Activated T-cell treated with anti-CD3 and anti-CD28 coated beads, Interleukin-2, amount 50 U/mL, for 4 hours (primary cell): ENCODE measurements at regions not wholly inside any gene's neighbourhood (a gene's known extent, or its start where the extent isn't known, plus 50 kb on each side); places are given as distances from the start of the nearest gene placed in this dataset.

ENCODE experiments used
- ATAC-seq, 2 donors: fragments of 200-7000 bp; cut with Tn5 transposase; one replicate each; pipeline ENCODE4 v1.10.0; 2021
- DNase-seq: peaks from one replicate; pipeline ENCODE4 v3.0.0-alpha.2; 2020
- H3K27me3 Mint-ChIP-seq: one replicate; pipeline ENCODE4 v1.8.0; 2021; ENCODE audit warnings: low read depth, mixed read lengths
- H3K36me3 Mint-ChIP-seq: one replicate; pipeline ENCODE4 v1.8.0; 2022; ENCODE audit warnings: mixed read lengths; ENCODE audit not compliant: insufficient read depth
- H3K4me1 Mint-ChIP-seq: one replicate; pipeline ENCODE4 v1.8.0; 2021; ENCODE audit warnings: low read depth, mixed read lengths
- H3K4me3 Mint-ChIP-seq: one replicate; pipeline ENCODE4 v1.8.0; 2021; ENCODE audit warnings: mild to moderate bottlenecking, moderate library complexity, mixed read lengths
- H3K9me3 Mint-ChIP-seq: one replicate; pipeline ENCODE4 v1.8.0; 2021; ENCODE audit warnings: mixed read lengths

DNA sequence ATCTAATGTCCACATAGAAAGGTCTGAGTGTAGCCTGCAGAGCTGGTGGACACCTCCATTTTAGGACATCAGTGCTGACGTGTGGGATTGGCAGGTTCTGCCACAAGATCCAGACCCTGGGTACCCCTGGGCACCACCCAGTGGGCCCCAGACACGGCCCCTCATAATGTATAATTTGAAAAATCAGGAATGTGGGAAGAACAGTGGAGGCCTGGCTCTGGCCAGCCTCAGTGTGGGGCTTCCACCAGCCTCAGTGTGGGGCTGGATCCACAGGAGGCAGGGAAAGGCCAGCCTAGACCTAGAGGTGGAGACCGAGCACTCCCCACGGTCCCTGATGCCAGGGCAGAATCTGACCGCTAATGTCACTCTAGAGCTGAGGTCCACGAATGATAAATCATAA is 150.7 kb upstream of the SOX1 start:
- no peak overlapping the region for H3K4me3 Mint-ChIP-seq
- no peaks in the 10 kb centered on the region for H3K9me3 Mint-ChIP-seq
- DNase-seq (no peak), ATAC-seq (no peak)
- H3K36me3 Mint-ChIP-seq: no peaks in the 10 kb centered on the region
- no peaks in the 10 kb centered on the region for H3K4me1 Mint-ChIP-seq
- peaks cover 4% of the 10 kb centered on the region for H3K27me3 Mint-ChIP-seq

GRCh38 chr13:111917086-111917485 is 149.9 kb upstream of the SOX1 start:
- DNase-seq: no peak
- H3K36me3 Mint-ChIP-seq: no peaks in the 10 kb centered on the region
- no peaks in the 10 kb centered on the region for H3K4me1 Mint-ChIP-seq
- no peak overlapping the region for H3K4me3 Mint-ChIP-seq
- no peaks in the 10 kb centered on the region for H3K9me3 Mint-ChIP-seq
- no peak for ATAC-seq
- H3K27me3 Mint-ChIP-seq: peaks cover 4% of the 10 kb centered on the region

GRCh38 chr13:111917901-111918300 is 149.0 kb upstream of the SOX1 start:
- H3K4me1 Mint-ChIP-seq: no peaks in the 10 kb centered on the region
- no peaks in the 10 kb centered on the region for H3K36me3 Mint-ChIP-seq
- H3K4me3 Mint-ChIP-seq: no peak overlapping the region
- peaks cover 4% of the 10 kb centered on the region for H3K27me3 Mint-ChIP-seq
- ATAC-seq: no peak
- no peak for DNase-seq
- no peaks in the 10 kb centered on the region for H3K9me3 Mint-ChIP-seq

DNA sequence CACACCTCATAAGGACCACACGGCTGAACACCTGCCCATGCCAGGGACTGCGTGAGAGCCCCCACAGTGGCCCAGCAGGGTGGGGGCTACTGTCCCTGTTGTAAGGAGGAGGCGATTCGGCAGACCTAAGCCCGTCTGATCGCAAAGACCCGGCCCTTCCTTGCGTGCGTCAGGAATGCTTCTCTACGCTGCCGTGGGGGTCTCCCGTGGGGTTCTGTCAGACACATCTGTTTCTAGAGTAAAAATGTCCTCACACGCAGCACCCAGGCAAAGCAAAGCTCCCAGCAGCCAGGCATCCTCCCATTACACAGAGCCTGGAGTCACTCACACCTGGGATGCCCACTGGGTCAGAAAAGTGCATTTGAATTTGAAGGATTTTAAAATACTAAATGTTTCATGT is 147.7 kb upstream of the SOX1 start:
- peaks cover 4% of the 10 kb centered on the region for H3K27me3 Mint-ChIP-seq
- no peak for DNase-seq
- no peak for ATAC-seq
- H3K9me3 Mint-ChIP-seq: no peaks in the 10 kb centered on the region
- no peak overlapping the region for H3K4me3 Mint-ChIP-seq
- no peaks in the 10 kb centered on the region for H3K4me1 Mint-ChIP-seq
- no peaks in the 10 kb centered on the region for H3K36me3 Mint-ChIP-seq

GRCh38 chr13:111919849-111920248 is 147.1 kb upstream of the SOX1 start:
- Mint-ChIP-seq H3K4me1 (no peaks in the 10 kb centered on the region), H3K27me3 (peaks cover 4% of the 10 kb centered on the region), H3K36me3 (no peaks in the 10 kb centered on the region), H3K4me3 (no peak overlapping the region), H3K9me3 (no peaks in the 10 kb centered on the region)
- DNase-seq (no peak), ATAC-seq (no peak)

- no peaks in the 10 kb centered on the region for H3K9me3 Mint-ChIP-seq
- no peak for DNase-seq
- peaks cover 4% of the 10 kb centered on the region for H3K27me3 Mint-ChIP-seq
- ATAC-seq: no peak
- no peak overlapping the region for H3K4me3 Mint-ChIP-seq
- no peaks in the 10 kb centered on the region for H3K4me1 Mint-ChIP-seq
- H3K36me3 Mint-ChIP-seq: no peaks in the 10 kb centered on the region
Measured at GRCh38 chr13:111920306-111920931, 146.5 kb upstream of the SOX1 start.

DNA sequence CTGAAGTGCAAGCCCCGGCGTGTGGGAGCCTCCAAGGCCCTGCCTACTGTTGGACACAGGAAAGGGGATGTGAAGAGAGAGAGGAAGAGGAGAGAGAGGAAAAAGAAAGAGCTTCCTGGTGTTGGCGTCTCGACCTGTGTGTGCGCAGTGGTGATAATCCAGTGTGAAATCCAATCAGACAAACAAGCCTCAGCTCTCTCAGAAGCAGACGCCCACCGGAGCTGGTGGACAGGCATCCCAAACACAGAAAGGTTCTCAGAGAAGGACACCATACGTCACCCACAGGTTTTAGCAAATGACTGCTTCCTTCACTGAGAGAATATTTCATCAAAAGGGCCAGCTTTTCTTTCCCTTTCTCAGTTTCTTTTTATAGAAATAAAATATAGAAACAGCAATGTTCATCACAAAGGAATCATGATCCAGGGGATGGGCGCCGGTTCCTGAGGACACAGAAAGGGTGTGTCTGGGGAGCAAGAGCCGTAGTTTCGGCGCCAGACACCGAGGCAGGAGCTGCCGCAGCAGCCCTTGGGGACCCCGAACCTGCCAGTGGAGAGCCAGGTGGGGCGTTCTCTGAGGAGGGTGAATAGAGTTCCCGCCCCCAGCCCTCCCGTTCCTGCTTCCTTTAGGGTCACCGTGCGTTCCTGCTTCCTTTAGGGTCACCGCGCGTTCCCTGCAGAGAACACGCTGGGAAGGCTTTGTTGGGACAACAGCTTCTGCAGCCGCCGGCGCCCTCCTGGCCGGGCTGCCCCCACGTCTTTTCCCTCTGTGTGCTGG is 145.8 kb upstream of the SOX1 start:
- ATAC-seq (no peak), DNase-seq (no peak)
- Mint-ChIP-seq H3K4me1 (no peaks in the 10 kb centered on the region), H3K4me3 (no peak overlapping the region), H3K36me3 (no peaks in the 10 kb centered on the region), H3K27me3 (peaks cover 4% of the 10 kb centered on the region), H3K9me3 (no peaks in the 10 kb centered on the region)

GRCh38 chr13:111922086-111922485 is 144.9 kb upstream of the SOX1 start:
- Mint-ChIP-seq H3K27me3 (peaks cover 4% of the 10 kb centered on the region), H3K4me1 (no peaks in the 10 kb centered on the region), H3K9me3 (no peaks in the 10 kb centered on the region), H3K4me3 (no peak overlapping the region), H3K36me3 (no peaks in the 10 kb centered on the region)
- ATAC-seq (no peak), DNase-seq (no peak)

GRCh38 chr13:111923439-111923838 is 143.5 kb upstream of the SOX1 start:
- no peak for DNase-seq
- Mint-ChIP-seq H3K9me3 (no peaks in the 10 kb centered on the region), H3K27me3 (peaks cover 4% of the 10 kb centered on the region), H3K4me1 (no peaks in the 10 kb centered on the region), H3K36me3 (no peaks in the 10 kb centered on the region), H3K4me3 (no peak overlapping the region)
- no peak for ATAC-seq

GRCh38 chr13:111923991-111924677 is 142.8 kb upstream of the SOX1 start:
- DNase-seq (no peak), ATAC-seq (no peak)
- H3K9me3 Mint-ChIP-seq: no peaks in the 10 kb centered on the region
- H3K36me3 Mint-ChIP-seq: no peaks in the 10 kb centered on the region
- no peaks in the 10 kb centered on the region for H3K4me1 Mint-ChIP-seq
- peaks cover 4% of the 10 kb centered on the region for H3K27me3 Mint-ChIP-seq
- H3K4me3 Mint-ChIP-seq: no peak overlapping the region

- Mint-ChIP-seq H3K27me3 (peaks cover 3% of the 10 kb centered on the region), H3K4me3 (no peak overlapping the region), H3K36me3 (no peaks in the 10 kb centered on the region), H3K9me3 (no peaks in the 10 kb centered on the region), H3K4me1 (no peaks in the 10 kb centered on the region)
- ATAC-seq: no peak
- no peak for DNase-seq
Measured at GRCh38 chr13:111924678-111925075, 142.3 kb upstream of the SOX1 start.

- H3K4me1 Mint-ChIP-seq: no peaks in the 10 kb centered on the region
- no peaks in the 10 kb centered on the region for H3K36me3 Mint-ChIP-seq
- ATAC-seq: no peak
- no peak overlapping the region for H3K4me3 Mint-ChIP-seq
- no peaks in the 10 kb centered on the region for H3K27me3 Mint-ChIP-seq
- no peak for DNase-seq
- H3K9me3 Mint-ChIP-seq: no peaks in the 10 kb centered on the region
Measured at GRCh38 chr13:111925146-111925875, 141.6 kb upstream of the SOX1 start.

- DNase-seq (no peak), ATAC-seq (no peak)
- no peak overlapping the region for H3K4me3 Mint-ChIP-seq
- H3K36me3 Mint-ChIP-seq: no peaks in the 10 kb centered on the region
- peaks cover 1% of the 10 kb centered on the region for H3K9me3 Mint-ChIP-seq
- H3K27me3 Mint-ChIP-seq: no peaks in the 10 kb centered on the region
- H3K4me1 Mint-ChIP-seq: no peaks in the 10 kb centered on the region
Measured at GRCh38 chr13:111926501-111927180, 140.3 kb upstream of the SOX1 start.

- Mint-ChIP-seq H3K4me3 (no peak overlapping the region), H3K27me3 (no peaks in the 10 kb centered on the region), H3K9me3 (peaks cover 6% of the 10 kb centered on the region), H3K4me1 (no peaks in the 10 kb centered on the region), H3K36me3 (no peaks in the 10 kb centered on the region)
- no peak for DNase-seq
- no peak for ATAC-seq
Measured at GRCh38 chr13:111927181-111927540, 139.8 kb upstream of the SOX1 start.
